Keratinocyte (primary cell): ENCODE measurements at regions not wholly inside any gene's neighbourhood (a gene's known extent, or its start where the extent isn't known, plus 50 kb on each side); places are given as distances from the start of the nearest gene placed in this dataset.
A peak's percentile ranks its signal among the peaks of the same experiment; 100 is the strongest.

Experiments
- DNase-seq: peaks from one replicate; pipeline ENCODE4 v3.0.0-alpha.2; 2011; ENCODE audit warnings: low read depth, missing footprints, low spot score
- FAIRE-seq: peaks from 2 replicates; lab custom pipeline; 2011; peaks lifted over from hg19 to GRCh38; lab: Jason Lieb, UNC
- H2AFZ ChIP-seq: 2 replicates; pipeline ENCODE4 v1.6.0; 2012; ENCODE audit warnings: low read length, control low read depth, inconsistent platforms; ENCODE audit not compliant: control insufficient read depth
- H3K27ac ChIP-seq: 2 replicates; pipeline ENCODE4 v1.5.1; 2011; ENCODE audit warnings: low read length; ENCODE audit not compliant: control insufficient read depth, insufficient read depth
- H3K27me3 ChIP-seq: 3 replicates; pipeline ENCODE4 v1.6.0; 2011; ENCODE audit warnings: low read length; ENCODE audit not compliant: control insufficient read depth, insufficient read depth; ENCODE audit errors: extremely low read depth
- H3K36me3 ChIP-seq, 2 experiments: 2 replicates in 1 of 2; 3 replicates in 1 of 2; pipeline ENCODE4 v1.5.1; 2011; ENCODE audit warnings: low read length in 2 of 2, mild to moderate bottlenecking in 1 of 2; ENCODE audit not compliant: control insufficient read depth in 2 of 2, insufficient read depth in 2 of 2; ENCODE audit errors: extremely low read depth in 1 of 2
- H3K4me1 ChIP-seq: 3 replicates; pipeline ENCODE4 v1.5.1; 2011; ENCODE audit warnings: low read length; ENCODE audit not compliant: control insufficient read depth, insufficient read depth; ENCODE audit errors: extremely low read depth
- H3K4me2 ChIP-seq: 3 replicates; pipeline ENCODE4 v1.6.0; 2011; ENCODE audit warnings: low read depth, low read length; ENCODE audit not compliant: control insufficient read depth, insufficient read depth; ENCODE audit errors: extremely low read depth
- H3K4me3 ChIP-seq, 3 experiments: fragments of 200-600 bp in 1 of 3; sonication (generic) in 1 of 3; 2 replicates in 2 of 3; 3 replicates in 1 of 3; pipeline ENCODE4 v1.5.1; 2011 to 2016; ENCODE audit warnings: low read length in 3 of 3, mild to moderate bottlenecking in 3 of 3, control low read depth in 2 of 3, inconsistent platforms in 1 of 3, low read depth in 1 of 3, mixed read lengths in 1 of 3, mixed run types in 1 of 3, moderate library complexity in 1 of 3; ENCODE audit not compliant: control insufficient read depth in 2 of 3, insufficient read depth in 2 of 3; ENCODE audit errors: extremely low read depth in 1 of 3
- H3K79me2 ChIP-seq: 2 replicates; pipeline ENCODE4 v1.6.0; 2012; ENCODE audit warnings: low read length; ENCODE audit not compliant: control insufficient read depth, insufficient read depth
- H3K9ac ChIP-seq: 3 replicates; pipeline ENCODE4 v1.6.0; 2011; ENCODE audit warnings: low read length; ENCODE audit not compliant: control insufficient read depth, insufficient read depth; ENCODE audit errors: extremely low read depth
- H3K9me1 ChIP-seq: 3 replicates; pipeline ENCODE4 v1.6.0; 2011; ENCODE audit warnings: low read length; ENCODE audit not compliant: control insufficient read depth, insufficient read depth; ENCODE audit errors: extremely low read depth
- H3K9me3 ChIP-seq: 2 replicates; pipeline ENCODE4 v1.5.1; 2012; ENCODE audit warnings: low read depth, low read length; ENCODE audit not compliant: control insufficient read depth
- H4K20me1 ChIP-seq: 3 replicates; pipeline ENCODE4 v1.6.0; 2011; ENCODE audit warnings: low read length; ENCODE audit not compliant: control insufficient read depth, insufficient read depth; ENCODE audit errors: extremely low read depth
- CTCF ChIP-seq, 3 experiments: IDR thresholded peaks in 1 of 3; conservative IDR thresholded peaks in 1 of 3; optimal IDR thresholded peaks in 1 of 3; 2 replicates in 2 of 3; 3 replicates in 1 of 3; pipeline versions ENCODE3 to v1.5.1; 2011; ENCODE audit warnings: low read length in 3 of 3, mild to moderate bottlenecking in 3 of 3, moderate library complexity in 2 of 3, control low read depth in 1 of 3, inconsistent platforms in 1 of 3; ENCODE audit not compliant: insufficient read depth in 2 of 3; ENCODE audit errors: extremely low read depth in 1 of 3
- EZH2 ChIP-seq: IDR thresholded peaks from one replicate; pipeline ENCODE4 v1.6.1; 2012; ENCODE audit warnings: inconsistent platforms, mild to moderate bottlenecking, low read length, moderate library complexity
- dilution Hi-C: fragments of 300-500 bp; cut with MboI; formaldehyde crosslinking; loops from one replicate; pipeline ENCODE4 v1.7.0; 2020; ENCODE audit warnings: low sequenced_read_pairs; ENCODE audit not compliant: extremely low pct_ligation_motif_present

- H3K4me2 ChIP-seq = peak overlapping the region; percentile 64
- no peak for DNase-seq
- no peak for FAIRE-seq
These were observed 160.3 kb upstream of the ZNF217 start for GRCh38 chr20:53753880-53754459.

GRCh38 chr20:53752971-53753879 is 159.6 kb upstream of the ZNF217 start:
- Histone ChIP-seq H3K4me3 (peak overlapping the region; percentile 1 to 41 (median 16)), H3K27me3 (no peaks in the 10 kb centered on the region), H3K4me2 (peak overlapping the region; percentile 64), H3K9ac (peak overlapping the region; percentile 76), H3K9me3 (no peaks in the 10 kb centered on the region), H3K27ac (peak overlapping the region; percentile 98), H2AFZ (peak overlapping the region; percentile 35), H4K20me1 (no peaks in the 10 kb centered on the region), H3K36me3 (no peaks in the 10 kb centered on the region), H3K9me1 (no peaks in the 10 kb centered on the region), H3K4me1 (peaks cover 64% of the 10 kb centered on the region), H3K79me2 (no peaks in the 10 kb centered on the region)
- no peak for TF ChIP-seq EZH2
- TF ChIP-seq CTCF (optimal IDR thresholded peaks at IDR 0.05 in 1 of 3, IDR thresholded peaks at IDR 0.05 in 1 of 3, conservative IDR thresholded peaks at IDR 0.05 in 1 of 3; ENCODE audit: extremely low read depth in 1 of 3, insufficient read depth in 2 of 3, low read length in 3 of 3) = no peak
- FAIRE-seq = peak; percentile 32
- DNase-seq = no peak
- dilution Hi-C loops = no loop called here

More at GRCh38 chr20:53753880-53754459, 160.3 kb upstream of the ZNF217 start:
- Histone ChIP-seq H3K36me3 (no peaks in the 10 kb centered on the region), H3K27ac (peak overlapping the region; percentile 98), H3K27me3 (no peaks in the 10 kb centered on the region), H3K9me3 (no peaks in the 10 kb centered on the region), H3K4me3 (no peak overlapping the region), H2AFZ (peak overlapping the region; percentile 70), H4K20me1 (no peaks in the 10 kb centered on the region), H3K4me1 (peaks cover 56% of the 10 kb centered on the region), H3K9me1 (no peaks in the 10 kb centered on the region), H3K79me2 (no peaks in the 10 kb centered on the region), H3K9ac (peak overlapping the region; percentile 76)
- dilution Hi-C loops = no loop called here
- TF ChIP-seq EZH2 (no peak), CTCF (optimal IDR thresholded peaks at IDR 0.05 in 1 of 3, IDR thresholded peaks at IDR 0.05 in 1 of 3, conservative IDR thresholded peaks at IDR 0.05 in 1 of 3; ENCODE audit: extremely low read depth in 1 of 3, insufficient read depth in 2 of 3, low read length in 3 of 3) (no peak)
